ENCODE measurements at regions not wholly inside any gene's neighbourhood (a gene's known extent, or its start where the extent isn't known, plus 50 kb on each side); places are given as distances from the start of the nearest gene placed in this dataset.

DNA sequence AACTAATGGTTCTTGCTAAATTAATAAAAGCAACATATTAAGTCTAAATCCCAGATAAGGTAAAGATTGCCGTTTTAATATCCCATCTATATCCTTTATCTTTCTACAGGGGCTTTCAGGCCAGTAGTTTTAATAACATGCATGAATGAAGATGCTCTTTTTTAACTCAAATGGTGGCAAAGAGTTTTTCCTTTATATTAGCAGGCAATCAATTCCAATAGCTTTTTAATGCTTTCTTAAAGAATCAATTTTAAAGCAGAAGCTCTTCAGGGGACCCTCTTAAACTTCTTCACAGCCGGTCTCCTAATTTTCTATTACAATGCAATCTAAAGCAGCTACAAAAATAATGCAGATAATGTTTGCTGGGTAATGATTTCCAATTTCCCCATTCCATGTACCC lies 107.8 kb upstream of the HS3ST5 start:
- TF ChIP-seq, protein P1, sequence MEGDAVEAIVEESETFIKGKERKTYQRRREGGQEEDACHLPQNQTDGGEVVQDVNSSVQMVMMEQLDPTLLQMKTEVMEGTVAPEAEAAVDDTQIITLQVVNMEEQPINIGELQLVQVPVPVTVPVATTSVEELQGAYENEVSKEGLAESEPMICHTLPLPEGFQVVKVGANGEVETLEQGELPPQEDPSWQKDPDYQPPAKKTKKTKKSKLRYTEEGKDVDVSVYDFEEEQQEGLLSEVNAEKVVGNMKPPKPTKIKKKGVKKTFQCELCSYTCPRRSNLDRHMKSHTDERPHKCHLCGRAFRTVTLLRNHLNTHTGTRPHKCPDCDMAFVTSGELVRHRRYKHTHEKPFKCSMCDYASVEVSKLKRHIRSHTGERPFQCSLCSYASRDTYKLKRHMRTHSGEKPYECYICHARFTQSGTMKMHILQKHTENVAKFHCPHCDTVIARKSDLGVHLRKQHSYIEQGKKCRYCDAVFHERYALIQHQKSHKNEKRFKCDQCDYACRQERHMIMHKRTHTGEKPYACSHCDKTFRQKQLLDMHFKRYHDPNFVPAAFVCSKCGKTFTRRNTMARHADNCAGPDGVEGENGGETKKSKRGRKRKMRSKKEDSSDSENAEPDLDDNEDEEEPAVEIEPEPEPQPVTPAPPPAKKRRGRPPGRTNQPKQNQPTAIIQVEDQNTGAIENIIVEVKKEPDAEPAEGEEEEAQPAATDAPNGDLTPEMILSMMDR (IDR thresholded peaks at IDR 0.05; ENCODE audit: extremely low read depth in 1 of 2, insufficient read depth in 1 of 2, low read depth in 1 of 2, low read length in 2 of 2), result no peak
- TF ChIP-seq POLR2A (IDR thresholded peaks at IDR 0.05; ENCODE audit: low read depth, low read length), result no peak
- TF ChIP-seq JUN (IDR thresholded peaks at IDR 0.05; ENCODE audit: borderline replicate concordance, insufficient read depth, insufficient read length, low read depth), result no peak
- no peak for TF ChIP-seq MYC (IDR thresholded peaks at IDR 0.05; ENCODE audit: low read depth, low read length)
- TF ChIP-seq EZH2 (IDR thresholded peaks at IDR 0.05; ENCODE audit: borderline replicate concordance, low read depth, low read length, severe bottlenecking), result no peak
- no peak for TF ChIP-seq POLR2AphosphoS5 (IDR thresholded peaks at IDR 0.05; ENCODE audit: insufficient read depth, low read depth, low read length)
